Hematopoietic multipotent progenitor cell treated with erythropoietin and hydrocortisone succinate and interleukin-3 and kit ligand, for 6 days (in vitro differentiated cells): ENCODE measurements at regions not wholly inside any gene's neighbourhood (a gene's known extent, or its start where the extent isn't known, plus 50 kb on each side); places are given as distances from the start of the nearest gene placed in this dataset.
A peak's percentile ranks its signal among the peaks of the same experiment; 100 is the strongest.

ENCODE experiments used
- DNase-seq: peaks from one replicate; pipeline ENCODE4 v3.0.0-alpha.2; 2015

GRCh38 chr15:58235961-58236360, 97.8 kb downstream of the AQP9 start:
- no peak for DNase-seq

GRCh38 chr15:58240191-58240932, 102.2 kb downstream of the AQP9 start:
- no peak for DNase-seq

GRCh38 chr15:58241872-58242271, 103.7 kb downstream of the AQP9 start:
- DNase-seq = no peak

- DNase-seq = no peak
Observed at GRCh38 chr15:58243070-58243469, 104.9 kb downstream of the AQP9 start.

GRCh38 chr15:58244536-58244935, 106.4 kb downstream of the AQP9 start:
- no peak for DNase-seq

GRCh38 chr15:58246041-58246440, 107.9 kb downstream of the AQP9 start:
- DNase-seq = no peak

- peak; percentile 80 for DNase-seq
Observed at GRCh38 chr15:58247855-58248842, 110.0 kb downstream of the AQP9 start.

GRCh38 chr15:58249646-58250312, 111.6 kb downstream of the AQP9 start:
- DNase-seq = peak; percentile 33

- peak; percentile 4 for DNase-seq
Observed at GRCh38 chr15:58252586-58253323, 114.6 kb downstream of the AQP9 start.

GRCh38 chr15:58257776-58258325, 119.7 kb downstream of the AQP9 start:
- DNase-seq = no peak

- DNase-seq = no peak
Observed at GRCh38 chr15:58258501-58259292, 120.5 kb downstream of the AQP9 start.

- no peak for DNase-seq
Observed at GRCh38 chr15:58260205-58260724, 122.1 kb downstream of the AQP9 start.

- no peak for DNase-seq
Observed at GRCh38 chr15:58260725-58261267, 122.6 kb downstream of the AQP9 start.

- DNase-seq = no peak
Observed at GRCh38 chr15:58261368-58261767, 123.2 kb downstream of the AQP9 start.

- DNase-seq = peak; percentile 15
Observed at GRCh38 chr15:58264053-58264971, 126.1 kb downstream of the AQP9 start.

GRCh38 chr15:58267051-58267450, 128.9 kb downstream of the AQP9 start:
- no peak for DNase-seq

GRCh38 chr15:58268746-58269267, 130.6 kb downstream of the AQP9 start:
- no peak for DNase-seq

- DNase-seq = peak; percentile 79
Observed at GRCh38 chr15:58269455-58270414, 131.6 kb downstream of the AQP9 start.
